ENCODE measurements at regions not wholly inside any gene's neighbourhood (a gene's known extent, or its start where the extent isn't known, plus 50 kb on each side); places are given as distances from the start of the nearest gene placed in this dataset.
"Not testable (repeated sequence)": the region's sequence is repeated elsewhere in the genome, so short reads cannot be mapped to it uniquely, and the experiment has no call there.

DNA sequence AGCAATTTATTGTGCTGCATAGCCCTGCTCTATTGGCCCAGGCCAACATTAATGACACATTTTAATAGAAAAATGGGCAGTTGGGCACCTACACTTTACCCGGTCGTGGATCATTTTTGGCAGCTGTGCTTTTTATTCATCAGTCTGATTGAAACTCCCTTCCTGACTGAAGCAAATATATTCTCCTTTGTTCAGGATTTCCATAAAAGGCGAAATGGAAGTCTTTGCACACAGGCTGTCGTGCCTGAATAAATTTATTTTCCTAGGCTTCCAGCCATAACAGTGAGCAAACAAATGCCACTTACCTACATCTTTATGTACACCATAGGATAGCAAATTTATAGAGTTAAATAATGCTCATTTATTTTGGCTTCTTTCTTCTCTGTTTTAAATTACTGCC is 480.7 kb upstream of the DCN start:
- H3K36me3 Mint-ChIP-seq (ENCODE audit: low read depth), result no peaks in the 10 kb centered on the region
- H3K4me3 Mint-ChIP-seq, result no peak overlapping the region
- H3K27ac Mint-ChIP-seq, result no peak overlapping the region
- H3K9me3 Mint-ChIP-seq, result peaks cover 1% of the 10 kb centered on the region
- no peaks in the 10 kb centered on the region for H3K27me3 Mint-ChIP-seq
- H3K4me1 Mint-ChIP-seq (ENCODE audit: low read depth), result peaks cover 13% of the 10 kb centered on the region

GRCh38 chr12:91662021-91662420 is 479.4 kb upstream of the DCN start:
- H3K4me1 Mint-ChIP-seq (ENCODE audit: low read depth), result peaks cover 12% of the 10 kb centered on the region
- no peak overlapping the region for H3K4me3 Mint-ChIP-seq
- H3K27ac Mint-ChIP-seq, result no peak overlapping the region
- no peaks in the 10 kb centered on the region for H3K36me3 Mint-ChIP-seq (ENCODE audit: low read depth)
- H3K9me3 Mint-ChIP-seq, result no peaks in the 10 kb centered on the region
- H3K27me3 Mint-ChIP-seq, result no peaks in the 10 kb centered on the region

GRCh38 chr12:91657032-91657431 is 474.4 kb upstream of the DCN start:
- no peak overlapping the region for H3K4me3 Mint-ChIP-seq
- peaks cover 10% of the 10 kb centered on the region for H3K4me1 Mint-ChIP-seq (ENCODE audit: low read depth)

DNA sequence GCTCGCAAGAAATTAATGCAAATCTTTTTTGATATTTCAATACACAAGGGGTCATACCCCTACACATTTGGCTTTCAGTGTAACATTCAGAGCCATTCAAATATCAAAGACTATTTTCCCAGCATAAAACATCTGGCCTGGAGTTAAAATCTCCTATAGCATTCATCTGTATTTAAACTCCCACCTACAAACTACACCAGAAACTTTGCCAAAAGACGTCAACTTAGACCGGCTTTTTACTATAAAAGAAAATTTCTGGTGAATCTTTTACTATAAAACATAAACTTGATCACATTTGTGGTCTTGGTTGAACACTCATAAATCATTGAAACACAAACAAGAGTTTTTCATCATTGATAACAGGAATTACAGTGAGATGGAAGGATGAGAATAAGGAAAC is 473.3 kb upstream of the DCN start:
- no peaks in the 10 kb centered on the region for H3K36me3 Mint-ChIP-seq (ENCODE audit: low read depth)
- peaks cover 10% of the 10 kb centered on the region for H3K4me1 Mint-ChIP-seq (ENCODE audit: low read depth)
- H3K4me3 Mint-ChIP-seq, result no peak overlapping the region
- no peak overlapping the region for H3K27ac Mint-ChIP-seq
- no peaks in the 10 kb centered on the region for H3K9me3 Mint-ChIP-seq
- no peaks in the 10 kb centered on the region for H3K27me3 Mint-ChIP-seq

More at GRCh38 chr12:91657032-91657431, 474.4 kb upstream of the DCN start:
- H3K36me3 Mint-ChIP-seq (ENCODE audit: low read depth), result no peaks in the 10 kb centered on the region
- no peaks in the 10 kb centered on the region for H3K9me3 Mint-ChIP-seq
- no peak overlapping the region for H3K27ac Mint-ChIP-seq
- H3K27me3 Mint-ChIP-seq, result no peaks in the 10 kb centered on the region

GRCh38 chr12:91654087-91654486 is 471.5 kb upstream of the DCN start:
- H3K4me1 Mint-ChIP-seq (ENCODE audit: low read depth), result peaks cover 10% of the 10 kb centered on the region
- H3K4me3 Mint-ChIP-seq, result no peak overlapping the region
- H3K27ac Mint-ChIP-seq, result no peak overlapping the region
- H3K9me3 Mint-ChIP-seq, result no peaks in the 10 kb centered on the region
- H3K27me3 Mint-ChIP-seq, result no peaks in the 10 kb centered on the region
- no peaks in the 10 kb centered on the region for H3K36me3 Mint-ChIP-seq (ENCODE audit: low read depth)

DNA sequence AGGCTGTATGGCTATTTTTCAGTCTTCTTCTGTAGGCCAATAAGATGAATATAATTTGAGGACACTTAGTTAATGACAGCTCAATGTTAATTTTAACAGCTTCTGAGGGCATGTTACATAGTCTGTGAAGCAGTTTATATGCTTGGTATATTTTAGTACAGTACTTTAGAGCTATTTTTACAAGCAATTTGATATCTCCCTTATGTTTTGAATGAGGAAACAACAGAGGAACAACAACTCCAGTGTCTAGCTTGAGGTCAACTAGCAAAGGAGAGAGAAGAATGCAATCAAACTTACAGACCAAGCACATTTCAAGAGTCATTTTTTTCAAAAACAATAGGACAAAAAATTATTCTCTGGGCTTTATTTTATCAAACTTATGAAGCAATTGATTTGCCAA is 469.1 kb upstream of the DCN start:
- Mint-ChIP-seq H3K36me3 (ENCODE audit: low read depth) (no peaks in the 10 kb centered on the region), H3K4me1 (ENCODE audit: low read depth) (no peaks in the 10 kb centered on the region), H3K27me3 (no peaks in the 10 kb centered on the region), H3K27ac (no peak overlapping the region), H3K9me3 (no peaks in the 10 kb centered on the region), H3K4me3 (no peak overlapping the region)

GRCh38 chr12:91643763-91644162 is 461.1 kb upstream of the DCN start:
- no peak overlapping the region for H3K27ac Mint-ChIP-seq
- H3K9me3 Mint-ChIP-seq, result no peaks in the 10 kb centered on the region
- H3K4me1 Mint-ChIP-seq (ENCODE audit: low read depth), result no peaks in the 10 kb centered on the region
- H3K36me3 Mint-ChIP-seq (ENCODE audit: low read depth), result no peaks in the 10 kb centered on the region
- no peak overlapping the region for H3K4me3 Mint-ChIP-seq
- H3K27me3 Mint-ChIP-seq, result no peaks in the 10 kb centered on the region

DNA sequence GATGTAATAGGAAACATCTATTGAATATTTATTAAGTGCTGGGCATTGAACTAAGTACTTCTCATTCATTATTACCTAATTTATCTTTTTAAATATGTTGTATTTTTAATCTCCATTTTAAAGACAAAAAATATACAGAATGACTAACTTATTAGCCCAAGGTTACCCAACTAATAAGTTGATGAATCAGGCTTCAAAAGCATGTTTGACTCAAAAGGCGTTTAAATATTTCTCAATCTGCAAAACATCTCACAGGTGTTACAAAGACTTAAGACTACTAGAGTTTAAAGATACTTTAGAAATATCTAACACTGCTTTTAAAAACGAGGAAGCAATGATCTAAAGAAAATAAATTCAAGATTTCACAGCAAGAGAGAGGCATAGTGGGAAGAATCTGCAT is 457.4 kb upstream of the DCN start:
- Mint-ChIP-seq H3K4me1 (ENCODE audit: low read depth) (peaks cover 2% of the 10 kb centered on the region), H3K4me3 (no peak overlapping the region), H3K27ac (no peak overlapping the region), H3K27me3 (no peaks in the 10 kb centered on the region), H3K36me3 (ENCODE audit: low read depth) (no peaks in the 10 kb centered on the region), H3K9me3 (no peaks in the 10 kb centered on the region)

- no peaks in the 10 kb centered on the region for H3K9me3 Mint-ChIP-seq
- H3K36me3 Mint-ChIP-seq (ENCODE audit: low read depth), result no peaks in the 10 kb centered on the region
- no peak overlapping the region for H3K4me3 Mint-ChIP-seq
- no peak overlapping the region for H3K27ac Mint-ChIP-seq
- H3K4me1 Mint-ChIP-seq (ENCODE audit: low read depth), result peaks cover 4% of the 10 kb centered on the region
- H3K27me3 Mint-ChIP-seq, result no peaks in the 10 kb centered on the region
Observed at GRCh38 chr12:91639327-91639726, 456.7 kb upstream of the DCN start.

DNA sequence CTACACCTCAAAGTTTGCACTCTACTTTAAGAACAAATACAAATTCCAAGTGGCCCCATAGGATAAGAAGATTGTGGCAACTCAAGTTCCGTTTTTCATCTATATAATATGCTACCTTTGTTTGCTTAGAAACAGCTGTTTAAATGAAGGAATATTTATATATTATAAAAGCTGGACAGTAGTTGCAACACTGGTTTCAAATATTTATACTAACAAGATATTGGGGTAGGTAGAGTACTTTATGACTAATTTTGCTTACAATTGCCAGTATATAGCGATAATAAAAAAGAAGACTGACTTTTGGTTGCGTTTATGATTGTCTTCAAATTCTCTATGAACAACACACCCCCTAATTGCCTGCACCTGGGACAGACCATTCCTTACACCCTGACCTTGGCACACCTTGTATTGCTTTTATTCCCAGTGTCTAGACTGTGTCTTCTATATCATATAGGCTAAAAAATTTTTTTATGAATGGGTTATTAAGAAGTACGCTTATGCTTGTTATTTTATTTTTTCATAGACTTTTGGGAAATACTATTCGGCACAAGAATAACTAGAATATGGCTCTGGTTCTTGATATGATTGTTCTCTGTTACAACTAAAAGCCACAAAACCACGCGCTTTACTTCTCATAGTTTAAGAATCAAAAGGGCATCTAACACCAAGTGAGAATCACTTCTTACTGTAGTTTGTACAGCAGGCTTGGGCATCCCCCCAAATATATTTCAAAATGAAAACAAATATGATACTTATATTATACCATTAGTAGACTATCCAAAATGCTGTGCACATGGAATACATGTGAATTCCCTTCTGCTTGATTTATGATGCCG is 455.4 kb upstream of the DCN start:
- Mint-ChIP-seq H3K27me3 (no peaks in the 10 kb centered on the region), H3K4me3 (no peak overlapping the region), H3K27ac (no peak overlapping the region), H3K4me1 (ENCODE audit: low read depth) (peaks cover 4% of the 10 kb centered on the region), H3K9me3 (no peaks in the 10 kb centered on the region), H3K36me3 (ENCODE audit: low read depth) (no peaks in the 10 kb centered on the region)

GRCh38 chr12:91636721-91637120 is 454.1 kb upstream of the DCN start:
- H3K4me3 Mint-ChIP-seq, result no peak overlapping the region
- peaks cover 4% of the 10 kb centered on the region for H3K4me1 Mint-ChIP-seq (ENCODE audit: low read depth)
- no peaks in the 10 kb centered on the region for H3K27me3 Mint-ChIP-seq
- no peaks in the 10 kb centered on the region for H3K36me3 Mint-ChIP-seq (ENCODE audit: low read depth)
- H3K9me3 Mint-ChIP-seq, result no peaks in the 10 kb centered on the region
- H3K27ac Mint-ChIP-seq, result no peak overlapping the region

DNA sequence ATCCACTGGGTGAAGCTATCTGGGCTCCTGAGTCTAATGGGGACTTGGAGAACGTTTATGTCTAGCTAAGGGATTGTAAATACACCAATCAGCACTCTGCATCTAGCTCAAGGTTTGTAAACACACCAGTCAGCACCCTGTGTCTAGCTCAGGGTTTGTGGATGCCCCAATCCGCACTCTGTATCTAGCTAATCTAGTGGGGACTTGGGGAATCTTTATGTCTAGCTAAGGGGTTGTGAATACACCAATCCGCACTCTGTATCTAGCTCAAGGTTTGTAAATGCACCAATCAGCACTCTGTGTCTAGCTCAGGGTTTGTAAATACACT is 451.7 kb upstream of the DCN start:
- not testable (repeated sequence) for H3K9me3 Mint-ChIP-seq; H3K27me3 Mint-ChIP-seq; H3K36me3 Mint-ChIP-seq (ENCODE audit: low read depth); H3K4me1 Mint-ChIP-seq (ENCODE audit: low read depth); H3K27ac Mint-ChIP-seq; H3K4me3 Mint-ChIP-seq

DNA sequence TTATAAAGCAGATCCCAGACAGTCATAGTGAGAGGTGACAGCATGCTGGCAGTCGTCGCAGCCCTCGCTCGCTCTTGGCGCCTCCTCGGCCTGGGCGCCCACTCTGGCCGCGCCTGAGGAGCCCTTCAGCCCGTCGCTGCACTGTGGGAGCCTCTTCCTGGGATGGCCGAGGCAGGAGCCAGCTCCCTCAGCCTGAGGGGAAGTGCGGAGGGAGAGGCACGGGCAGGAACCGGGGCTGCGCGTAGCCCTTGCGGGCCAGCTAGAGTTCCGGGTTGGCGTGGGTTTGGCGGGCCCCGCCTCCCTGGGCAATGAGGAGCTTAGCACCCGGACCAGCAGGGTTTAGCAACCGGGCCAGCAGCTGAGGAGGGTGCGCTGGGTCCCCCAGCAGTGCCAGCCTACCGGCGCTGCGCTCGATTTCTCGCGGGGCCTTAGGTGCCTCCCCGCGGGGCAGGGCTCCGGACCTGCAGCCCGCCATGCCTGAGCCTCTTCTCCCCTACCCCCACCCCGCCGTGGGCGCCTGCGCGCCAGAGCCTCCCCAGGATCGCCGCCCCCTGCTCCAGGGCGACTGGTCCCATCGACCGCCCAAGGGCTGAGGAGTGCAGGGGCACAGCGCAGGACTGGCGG is 451.2 kb upstream of the DCN start:
- no peak overlapping the region for H3K27ac Mint-ChIP-seq
- H3K4me3 Mint-ChIP-seq, result no peak overlapping the region
- no peaks in the 10 kb centered on the region for H3K27me3 Mint-ChIP-seq
- H3K9me3 Mint-ChIP-seq, result no peaks in the 10 kb centered on the region
- peaks cover 4% of the 10 kb centered on the region for H3K4me1 Mint-ChIP-seq (ENCODE audit: low read depth)
- no peaks in the 10 kb centered on the region for H3K36me3 Mint-ChIP-seq (ENCODE audit: low read depth)

GRCh38 chr12:91633206-91633605 is 450.6 kb upstream of the DCN start:
- Mint-ChIP-seq H3K4me1 (ENCODE audit: low read depth) (peaks cover 4% of the 10 kb centered on the region), H3K36me3 (ENCODE audit: low read depth) (no peaks in the 10 kb centered on the region), H3K4me3 (no peak overlapping the region), H3K9me3 (no peaks in the 10 kb centered on the region), H3K27me3 (no peaks in the 10 kb centered on the region), H3K27ac (no peak overlapping the region)

- Mint-ChIP-seq H3K27me3 (no peaks in the 10 kb centered on the region), H3K36me3 (ENCODE audit: low read depth) (no peaks in the 10 kb centered on the region), H3K4me3 (no peak overlapping the region), H3K4me1 (ENCODE audit: low read depth) (peaks cover 4% of the 10 kb centered on the region), H3K9me3 (peaks cover 4% of the 10 kb centered on the region), H3K27ac (no peak overlapping the region)
Observed at GRCh38 chr12:91632042-91632786, 449.6 kb upstream of the DCN start.

All from stimulated activated naive CD8-positive, alpha-beta T cell treated with anti-CD3 and anti-CD28 coated beads, Interleukin-15, Interleukin-2, amounts not matched to agents 100 ng/mL and 50 ng/mL, for 24 hours (primary cell).